NK-92 treated with Interleukin-12 subunit alpha and Interleukin-12 subunit beta, amount 100 ng/mL, for 24 hours (cell line): ENCODE measurements at regions not wholly inside any gene's neighbourhood (a gene's known extent, or its start where the extent isn't known, plus 50 kb on each side); places are given as distances from the start of the nearest gene placed in this dataset.
"Not testable (repeated sequence)": the region's sequence is repeated elsewhere in the genome, so short reads cannot be mapped to it uniquely, and the experiment has no call there.

Source experiments
- DNase-seq: peaks from one replicate; lab custom pipeline; 2025; lab: John Stamatoyannopoulos, UW

DNA sequence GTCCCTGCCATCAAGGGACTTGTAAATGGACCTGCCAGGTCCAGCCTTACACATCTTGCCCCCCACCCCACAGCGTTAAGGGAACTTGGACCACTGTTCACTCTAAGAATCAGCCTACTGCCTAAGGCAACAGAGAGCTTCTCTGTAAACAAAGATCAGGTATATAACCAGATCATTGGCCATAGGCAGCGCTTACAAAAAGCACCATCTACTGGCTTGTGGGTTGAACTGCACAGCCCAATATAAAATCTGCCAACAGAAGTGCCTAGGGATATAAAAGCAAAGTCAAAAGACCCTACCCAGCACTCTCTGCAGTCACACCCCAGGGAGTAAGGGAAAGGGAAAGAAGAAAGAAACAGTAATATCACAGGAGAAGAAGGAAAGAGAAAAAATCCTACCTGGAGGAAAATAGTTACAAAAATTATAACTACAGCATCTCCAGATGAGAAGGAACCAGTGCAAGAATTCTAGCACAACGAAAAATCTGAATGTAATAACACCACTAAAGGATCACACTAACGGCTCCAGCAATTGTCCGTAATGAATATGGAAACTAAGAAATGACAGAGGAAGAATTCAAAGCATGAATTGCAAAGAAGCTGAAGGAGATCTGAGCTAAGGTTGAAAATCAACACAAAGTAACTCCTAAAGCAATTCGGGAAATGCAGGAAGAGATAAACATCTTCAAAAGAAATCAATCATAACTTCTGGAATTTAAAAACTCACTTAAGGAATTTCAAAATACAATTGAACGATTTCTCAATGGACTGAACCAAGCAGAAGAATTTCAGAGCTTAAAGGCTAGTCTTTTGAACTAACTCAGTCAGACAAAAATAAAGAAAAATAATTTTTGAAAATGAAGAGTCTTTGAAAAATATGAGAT is 95.2 kb upstream of the PCED1B start:
- no peak for DNase-seq

DNA sequence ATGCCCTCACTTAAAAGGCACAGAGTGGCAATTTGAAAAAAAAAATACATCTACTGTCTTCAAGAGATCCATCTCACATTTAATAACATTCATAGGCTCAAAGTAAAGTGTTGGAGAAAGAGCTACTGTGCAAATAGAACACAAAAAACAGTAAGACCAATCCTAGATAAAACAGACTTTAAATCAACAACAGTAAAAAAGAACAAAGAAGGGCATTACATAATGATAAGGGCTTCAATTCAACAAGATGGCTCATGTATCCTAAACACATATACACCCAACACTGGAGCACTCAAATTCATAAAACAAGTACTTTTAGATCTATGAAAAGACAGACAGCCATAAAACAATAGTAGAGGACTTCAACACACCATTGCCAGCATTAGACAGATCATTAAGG is 93.6 kb upstream of the PCED1B start:
- DNase-seq = no peak

DNA sequence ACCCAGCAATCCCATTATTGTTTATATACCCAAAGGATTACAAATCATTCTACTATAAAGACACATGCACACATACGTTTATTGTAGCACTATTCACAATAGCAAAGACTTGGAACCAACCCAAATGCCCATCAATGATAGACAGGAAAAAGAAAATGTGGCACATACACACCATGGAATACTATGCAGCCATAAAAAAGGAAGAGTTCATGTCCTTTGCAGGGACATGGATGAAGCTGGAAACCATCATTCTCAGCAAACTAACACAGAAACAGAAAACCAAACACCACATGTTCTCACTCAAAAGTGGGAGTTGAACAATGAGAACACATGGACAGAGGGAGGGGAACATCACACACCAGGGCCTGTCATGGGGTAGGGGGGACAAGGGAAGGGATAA is 91.3 kb upstream of the PCED1B start:
- not testable (repeated sequence) for DNase-seq

DNA sequence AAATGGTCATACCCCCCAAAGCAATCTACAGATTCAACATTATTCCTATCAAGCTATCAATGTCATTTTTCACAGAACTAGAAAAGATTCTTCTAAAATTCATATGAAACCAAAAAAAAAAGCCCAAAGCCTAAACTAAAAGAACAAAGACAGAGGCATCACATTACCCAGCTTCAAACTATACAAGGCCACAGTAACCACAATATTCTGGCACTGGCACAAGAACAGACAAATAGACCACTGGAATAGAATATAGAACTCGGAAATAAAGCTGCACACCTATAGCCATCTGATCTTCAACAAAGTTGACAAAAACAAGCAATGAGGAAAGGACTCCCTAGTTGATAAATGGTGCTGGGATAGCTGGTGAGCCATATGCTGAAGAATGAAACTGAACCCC is 89.2 kb upstream of the PCED1B start:
- no peak for DNase-seq

DNA sequence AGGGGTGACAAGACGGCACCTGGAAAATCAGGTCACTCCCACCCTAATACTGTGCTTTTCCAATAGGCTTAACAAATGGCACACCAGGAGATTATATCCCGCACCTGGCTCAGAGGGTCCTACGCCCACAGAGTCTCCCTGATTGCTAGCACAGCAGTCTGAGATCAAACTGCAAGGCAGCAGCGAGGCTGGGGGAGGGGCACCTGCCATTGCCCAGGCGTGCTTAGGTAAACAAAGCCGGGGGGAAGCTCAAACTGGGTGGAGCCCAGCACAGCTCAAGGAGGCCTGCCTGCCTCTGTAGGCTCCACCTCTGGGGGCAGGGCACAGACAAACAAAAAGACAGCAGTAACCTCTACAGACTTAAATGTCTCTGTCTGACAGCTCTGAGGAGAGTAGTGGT is 87.4 kb upstream of the PCED1B start:
- DNase-seq = not testable (repeated sequence)

DNA sequence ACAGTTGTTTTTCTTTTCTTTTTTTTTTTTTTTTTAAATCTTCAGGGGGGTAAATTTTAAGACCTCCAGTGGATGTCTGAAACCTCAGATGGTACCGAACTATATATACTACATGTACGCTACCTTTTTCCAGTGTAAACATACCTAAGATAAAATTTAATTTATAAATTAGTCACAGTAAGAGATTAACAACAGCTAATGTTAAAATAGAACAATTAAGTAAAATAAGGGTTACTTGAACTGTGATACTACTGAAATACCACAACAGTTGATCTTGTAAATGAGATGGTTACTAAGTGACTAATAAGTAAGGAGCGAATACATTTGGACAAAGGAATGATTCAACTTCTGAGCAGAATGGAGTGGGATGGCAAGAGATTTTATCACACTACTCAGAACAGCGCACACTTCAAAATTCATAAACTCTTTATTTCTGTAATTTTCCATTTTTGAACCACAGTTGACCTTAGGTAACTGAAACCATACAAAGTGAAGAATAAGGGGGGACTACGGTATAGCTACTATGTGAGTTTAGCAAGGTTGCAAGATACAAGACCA is 80.5 kb upstream of the PCED1B start:
- DNase-seq = no peak

DNA sequence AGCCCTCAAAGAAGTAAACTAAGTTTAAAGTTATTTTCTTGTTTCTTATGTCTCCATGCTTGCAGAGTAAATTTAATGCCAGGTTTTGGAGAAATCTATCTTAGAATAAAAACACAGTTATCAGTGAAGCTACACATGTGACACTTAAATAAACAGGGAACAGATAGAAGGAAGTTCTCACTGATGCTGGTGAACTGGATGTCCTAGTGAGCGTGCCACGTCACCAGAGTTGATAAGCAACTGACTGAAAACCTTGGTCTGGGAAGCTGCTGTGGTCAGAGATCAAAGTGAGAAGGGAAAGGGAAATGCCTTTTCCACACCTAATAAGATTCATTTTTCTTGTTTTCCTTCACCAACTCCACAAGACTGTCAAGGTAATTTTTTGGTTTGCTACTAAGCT is 74.8 kb upstream of the PCED1B start:
- DNase-seq = no peak

DNA sequence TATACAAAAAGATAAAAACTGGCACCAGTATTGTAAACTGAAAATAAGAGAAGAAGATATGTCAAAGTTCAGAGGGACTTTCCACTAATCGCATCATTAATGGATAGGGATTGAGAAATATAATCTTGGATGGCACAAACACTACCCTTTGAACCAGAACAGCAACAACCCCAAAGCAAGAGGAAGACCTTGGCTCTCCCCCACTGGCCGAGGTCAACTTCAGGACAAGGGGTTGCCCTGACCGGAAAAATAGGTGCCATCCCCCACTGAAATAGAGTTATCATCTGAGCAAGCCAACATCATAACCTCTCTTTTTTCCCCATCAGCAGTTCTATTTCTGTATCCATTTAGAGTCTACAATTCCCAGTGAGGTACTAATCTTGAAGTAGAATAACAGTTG is 72.4 kb upstream of the PCED1B start:
- DNase-seq = no peak

DNA sequence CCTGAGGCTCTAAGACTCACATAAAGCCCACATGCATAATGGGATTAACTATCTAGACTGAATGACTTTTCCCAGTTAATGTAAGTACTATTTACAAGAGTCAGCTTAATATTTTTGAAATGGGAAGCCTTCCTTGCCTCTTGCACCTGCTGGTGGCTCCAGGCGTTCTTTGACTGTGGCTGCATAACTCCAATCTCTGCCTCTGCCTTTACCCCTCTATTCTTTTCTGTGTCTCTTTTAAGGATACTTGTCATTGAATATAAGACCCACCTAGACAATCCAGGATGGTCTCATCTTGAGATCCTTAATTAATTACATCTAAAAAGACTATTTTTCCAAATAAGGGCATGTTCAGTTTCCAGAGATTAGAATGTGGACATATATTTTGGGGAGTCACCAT is 66.9 kb upstream of the PCED1B start:
- no peak for DNase-seq

DNA sequence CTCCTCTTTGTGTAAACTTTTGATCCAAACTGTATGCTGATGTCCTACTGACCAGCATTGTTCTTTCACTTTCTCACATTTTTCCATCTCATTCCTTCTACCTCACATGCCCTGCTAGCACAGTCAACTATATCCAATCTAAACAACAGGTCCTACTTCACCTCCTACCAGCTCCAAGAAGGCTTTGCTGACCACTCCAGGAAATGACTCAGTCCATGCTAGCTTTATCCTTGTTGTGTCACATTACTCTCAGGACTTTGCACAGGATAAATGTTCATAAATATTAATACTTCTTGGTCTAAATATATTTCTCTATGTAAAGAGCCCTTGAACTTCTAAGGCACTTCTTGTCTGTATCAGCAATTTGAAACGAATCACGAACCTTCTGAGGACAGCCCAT is 64.9 kb upstream of the PCED1B start:
- no peak for DNase-seq

DNA sequence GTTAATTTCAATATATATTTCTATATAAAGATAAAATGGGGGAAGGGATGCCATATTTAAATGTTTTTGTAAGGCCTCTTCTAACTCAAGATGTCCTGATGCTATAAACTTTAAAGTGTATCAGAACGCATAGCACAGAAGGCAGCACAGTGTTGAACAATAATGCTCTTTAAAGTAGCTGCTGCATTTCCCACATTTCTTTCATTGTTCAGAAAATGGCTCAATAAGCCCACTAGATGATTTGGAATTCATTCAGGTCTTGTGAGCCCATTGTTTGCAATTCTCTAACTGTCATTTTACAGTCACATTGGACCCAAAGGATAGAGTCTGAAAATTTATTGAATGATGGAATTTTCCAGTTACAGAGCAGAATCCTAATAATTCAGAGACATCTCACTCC is 64.0 kb upstream of the PCED1B start:
- no peak for DNase-seq

DNA sequence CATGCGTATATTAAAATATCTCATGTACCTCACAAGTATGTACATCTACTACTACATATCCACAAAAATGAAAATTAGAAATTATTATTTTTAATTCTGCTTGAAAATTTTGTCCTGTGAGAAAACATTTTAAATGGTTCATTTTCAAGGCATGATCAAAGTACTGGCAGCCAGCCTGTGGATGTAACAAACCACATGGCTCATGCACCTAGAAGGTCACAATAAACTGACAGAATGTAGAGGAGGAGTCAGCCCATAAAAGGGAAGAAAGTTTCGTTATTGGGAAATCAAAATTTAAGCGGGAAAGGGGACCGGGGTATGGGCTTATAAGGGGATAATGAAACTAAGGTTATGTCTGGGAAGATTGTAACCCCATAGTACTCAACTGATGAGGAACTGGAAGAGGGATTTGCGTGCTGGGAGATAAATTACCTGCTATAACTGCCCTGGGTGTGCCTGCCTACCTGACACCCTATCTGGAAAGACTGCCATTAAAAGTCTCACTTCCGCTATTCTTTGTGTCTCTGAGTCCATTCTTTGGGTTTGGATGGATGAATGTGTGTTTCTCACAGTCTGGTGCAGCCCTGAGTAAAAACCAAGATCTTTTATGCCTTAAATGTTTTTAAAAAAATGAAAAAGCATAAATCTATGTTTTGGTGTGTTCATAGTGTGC is 62.2 kb upstream of the PCED1B start:
- no peak for DNase-seq

DNA sequence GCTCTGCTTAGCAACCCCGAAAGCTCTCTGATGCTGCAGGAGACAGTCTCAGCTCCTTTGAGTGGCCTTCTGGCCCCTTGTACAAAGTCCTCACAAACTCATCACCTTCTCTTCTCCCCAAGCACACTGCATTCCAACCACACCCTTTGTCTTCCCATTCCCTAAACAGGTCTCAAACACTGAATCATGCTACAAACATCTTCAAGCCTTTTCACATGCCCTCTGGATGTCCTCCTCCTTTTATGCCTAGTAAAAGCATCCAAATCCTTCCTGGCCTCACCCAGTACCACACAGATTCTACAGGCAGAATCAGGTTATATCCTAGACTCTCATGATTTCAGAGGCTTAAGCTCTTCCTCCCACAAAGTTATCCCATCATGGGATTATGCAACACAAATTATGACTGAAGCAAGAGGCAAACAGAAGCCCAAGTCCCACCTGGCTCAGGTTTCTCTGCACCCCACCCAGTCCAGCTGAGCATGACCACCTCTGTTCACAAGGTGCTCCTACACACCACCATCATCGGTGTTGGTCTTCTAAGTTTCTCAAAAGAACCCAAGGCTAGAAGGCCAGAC is 61.4 kb upstream of the PCED1B start:
- no peak for DNase-seq

DNA sequence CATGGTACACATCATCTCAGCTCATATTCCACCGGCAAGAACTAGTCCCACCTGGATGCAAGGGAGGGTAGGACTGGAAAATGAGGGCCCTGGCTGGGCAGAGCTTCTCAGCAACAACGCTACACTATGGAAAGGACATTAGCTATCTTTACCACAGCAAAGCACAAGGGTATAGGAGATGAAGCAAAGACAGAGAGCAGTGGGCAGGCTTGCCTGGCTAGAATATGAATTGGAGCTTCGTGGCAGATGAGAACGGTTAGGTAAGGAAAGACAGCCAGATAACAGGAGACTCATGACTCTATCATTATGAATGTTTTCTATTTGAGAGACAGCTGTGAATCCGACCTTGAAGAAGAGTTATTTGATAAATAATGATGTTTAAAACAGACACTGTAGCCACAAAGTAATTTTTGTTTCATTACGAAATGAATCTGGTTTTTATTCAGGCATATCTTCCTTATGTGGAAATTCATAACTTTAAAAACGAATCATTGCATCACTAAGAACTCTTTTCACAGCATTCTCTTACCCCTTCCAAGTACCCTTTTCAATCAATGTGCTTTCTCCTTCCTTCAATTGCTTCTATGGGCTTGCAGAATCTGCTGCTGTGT is 59.1 kb upstream of the PCED1B start:
- no peak for DNase-seq

DNA sequence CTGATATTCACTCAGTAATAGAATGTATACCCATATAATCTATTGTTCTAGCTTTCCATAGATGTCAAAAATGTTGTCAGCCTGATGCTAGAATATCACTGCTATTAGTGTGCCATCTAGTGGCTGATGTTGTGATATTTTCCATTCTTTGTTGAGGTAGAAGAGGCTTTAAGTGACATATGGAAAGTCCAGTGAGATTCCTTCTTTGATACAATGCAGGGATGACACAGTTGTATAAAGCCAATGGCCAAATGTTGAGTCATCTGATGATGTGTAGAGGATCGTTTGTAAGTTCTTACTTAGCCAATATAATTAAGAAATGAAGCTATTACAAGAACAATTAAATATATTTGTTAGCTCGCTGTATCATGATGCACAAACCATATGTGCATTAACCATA is 58.1 kb upstream of the PCED1B start:
- DNase-seq = no peak

DNA sequence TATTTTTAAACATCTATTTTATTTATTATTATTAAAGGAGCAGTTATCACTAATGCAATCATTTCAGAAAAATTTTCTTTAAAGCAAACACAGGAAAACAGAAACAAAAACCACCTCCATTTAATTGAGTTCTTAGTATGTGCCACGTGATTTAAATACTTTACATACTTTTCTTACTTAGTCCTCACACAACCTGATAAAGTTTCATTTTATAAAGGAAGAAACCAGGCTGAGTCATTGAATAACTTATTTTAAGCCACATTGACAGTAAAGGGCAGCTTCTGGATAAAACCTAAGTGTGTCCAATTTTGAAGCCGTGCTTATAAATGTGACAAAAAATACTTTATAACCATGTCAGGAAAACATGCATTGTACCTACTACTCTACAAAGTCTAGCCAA is 57.1 kb upstream of the PCED1B start:
- DNase-seq = no peak

DNA sequence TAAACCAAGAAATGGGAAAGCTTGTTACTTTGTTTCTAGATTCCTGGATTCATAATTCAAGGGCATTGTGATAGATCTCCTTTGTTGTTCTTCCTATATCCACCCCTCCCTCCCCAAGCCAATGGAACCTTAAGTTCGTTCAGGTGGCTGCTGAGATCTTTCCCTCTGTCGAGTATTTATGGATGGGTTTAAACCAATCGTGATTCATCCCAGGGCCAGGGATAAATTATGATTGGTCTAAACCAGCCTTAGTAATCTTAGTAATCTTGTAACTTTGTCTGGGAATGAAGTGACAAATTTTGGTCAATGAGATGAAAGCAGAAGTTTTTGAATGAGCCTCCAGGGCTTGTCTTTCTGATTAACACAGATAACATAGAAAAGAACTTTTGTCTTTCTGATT is 56.1 kb upstream of the PCED1B start:
- no peak for DNase-seq

DNA sequence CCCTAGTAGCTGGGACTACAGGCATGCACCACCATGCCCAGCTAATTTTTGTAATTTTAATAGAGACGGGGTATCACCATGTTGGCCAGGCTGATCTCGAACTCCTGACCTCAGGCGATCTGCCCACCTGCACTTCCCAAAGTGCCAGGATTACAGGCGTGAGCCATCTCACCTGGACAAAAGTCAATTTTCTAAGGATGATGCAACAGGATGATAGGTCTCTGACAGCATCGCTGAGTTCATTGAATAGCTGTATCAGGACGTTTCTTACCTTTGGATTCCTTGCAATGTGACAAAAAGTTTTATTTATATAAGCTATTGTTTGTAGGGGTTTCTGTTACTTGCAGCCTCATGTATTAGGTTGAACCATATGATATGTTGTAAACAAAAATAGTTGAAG is 55.5 kb upstream of the PCED1B start:
- no peak for DNase-seq

DNA sequence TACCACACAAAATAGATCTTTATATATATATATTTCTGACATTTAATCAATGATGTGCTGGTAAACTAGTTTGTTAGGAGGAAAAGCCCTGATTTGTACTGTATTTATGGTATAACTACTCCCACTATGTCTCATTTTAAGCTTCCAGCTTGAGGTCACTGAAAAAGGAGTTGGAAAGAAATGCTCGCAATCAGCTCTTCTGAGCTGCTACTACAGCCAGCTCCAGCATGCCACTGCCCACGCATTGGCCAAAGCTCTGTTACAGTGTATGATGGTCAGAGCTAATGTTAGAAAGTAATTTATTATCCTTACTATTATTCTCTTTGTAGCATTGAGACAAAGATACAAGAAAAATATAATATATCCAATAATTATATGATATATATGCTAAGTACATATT is 55.0 kb upstream of the PCED1B start:
- DNase-seq = no peak

DNA sequence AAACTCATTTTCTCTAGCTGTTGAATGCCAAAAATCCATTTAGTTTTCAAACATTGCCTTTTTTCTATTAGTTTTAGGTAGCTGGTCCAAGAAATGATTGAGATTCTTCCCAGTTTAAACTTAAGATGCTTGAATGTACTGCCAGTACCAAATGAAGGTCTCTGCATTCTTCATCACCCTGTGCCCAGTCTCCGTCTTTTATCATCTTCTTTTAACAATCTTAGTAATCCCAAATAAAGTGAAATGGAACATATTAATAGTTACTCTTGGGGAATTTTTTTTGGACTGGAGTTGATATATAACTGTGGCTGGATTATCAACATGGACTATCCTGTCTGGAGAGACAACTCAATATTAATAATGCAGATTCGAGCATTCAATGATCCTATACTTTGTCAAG is 54.1 kb upstream of the PCED1B start:
- DNase-seq = no peak

DNA sequence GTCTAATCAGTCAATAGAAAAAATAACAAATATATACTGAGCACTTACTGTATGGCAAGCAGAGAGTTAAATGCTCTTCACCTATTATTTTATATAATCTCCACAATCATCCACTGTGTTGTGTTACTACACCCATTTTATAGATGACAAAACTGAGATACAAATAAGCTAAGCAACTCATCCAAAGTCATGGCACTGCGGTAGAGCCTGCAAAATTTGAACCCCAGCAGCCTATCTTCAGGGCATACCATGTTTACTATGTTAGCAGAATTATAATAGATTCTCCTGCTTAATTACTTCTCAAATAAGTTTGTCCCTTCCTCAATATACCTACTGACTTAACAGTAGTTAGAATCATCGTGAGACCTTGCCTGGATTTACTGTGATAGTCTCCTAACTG is 53.6 kb upstream of the PCED1B start:
- DNase-seq = no peak

DNA sequence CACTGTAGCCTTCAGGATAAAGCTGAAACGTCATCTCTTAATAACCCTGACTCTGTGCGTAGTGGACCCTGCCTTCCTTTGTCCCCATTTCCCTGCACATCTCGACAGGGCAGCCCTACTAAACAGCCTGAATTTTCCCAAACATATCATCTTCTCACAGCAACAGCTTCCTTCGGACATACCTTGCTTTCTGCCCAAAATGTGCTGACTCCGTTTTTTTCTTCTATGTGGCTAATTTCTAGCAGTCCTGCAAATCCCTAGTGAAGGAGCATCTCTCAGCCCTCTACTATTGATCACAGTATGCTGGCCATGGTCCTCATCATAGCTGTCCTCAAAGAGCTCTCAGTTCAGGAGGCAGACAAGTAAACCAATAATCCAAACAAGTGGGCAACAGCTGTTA is 53.1 kb upstream of the PCED1B start:
- no peak for DNase-seq
